ENCODE measurements at regions not wholly inside any gene's neighbourhood (a gene's known extent, or its start where the extent isn't known, plus 50 kb on each side); places are given as distances from the start of the nearest gene placed in this dataset.
"Not testable (repeated sequence)": the region's sequence is repeated elsewhere in the genome, so short reads cannot be mapped to it uniquely, and the experiment has no call there.

DNA sequence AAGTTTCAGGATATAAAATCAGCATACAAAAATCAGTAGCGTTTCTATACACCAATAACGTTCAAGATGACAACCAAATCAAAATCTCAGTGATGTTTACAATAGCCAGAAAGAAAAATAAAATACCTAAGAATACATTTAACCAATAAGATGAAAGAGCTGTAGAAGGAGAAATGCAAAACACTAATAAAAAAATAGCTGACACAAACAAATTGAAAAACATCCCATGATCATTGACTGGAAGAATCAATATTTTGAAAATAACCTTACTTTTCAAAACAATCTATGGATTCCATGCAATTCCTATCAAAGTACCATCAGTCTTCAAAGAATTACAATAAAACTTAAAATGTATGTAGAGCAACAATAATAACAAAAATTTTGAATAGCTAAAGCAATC, 1096.3 kb downstream of the FAT4 start:
- no peak for DNase-seq (ENCODE audit: insufficient read length, low spot score)
- TF ChIP-seq POLR2A (IDR thresholded peaks at IDR 0.05; ENCODE audit: low read depth, low read length) (no peak), POLR2AphosphoS5 (IDR thresholded peaks at IDR 0.05; ENCODE audit: low read depth, low read length) (no peak), POU2F2 (IDR thresholded peaks at IDR 0.05; ENCODE audit: low read depth, low read length) (no peak), PAX5 (IDR thresholded peaks at IDR 0.05; ENCODE audit: insufficient read depth, low read length, severe bottlenecking) (no peak), TAF1 (IDR thresholded peaks at IDR 0.05; ENCODE audit: low read depth, low read length) (no peak), SPI1 (IDR thresholded peaks at IDR 0.05; ENCODE audit: low read depth, low read length) (no peak)
- FAIRE-seq, result no peak

DNA sequence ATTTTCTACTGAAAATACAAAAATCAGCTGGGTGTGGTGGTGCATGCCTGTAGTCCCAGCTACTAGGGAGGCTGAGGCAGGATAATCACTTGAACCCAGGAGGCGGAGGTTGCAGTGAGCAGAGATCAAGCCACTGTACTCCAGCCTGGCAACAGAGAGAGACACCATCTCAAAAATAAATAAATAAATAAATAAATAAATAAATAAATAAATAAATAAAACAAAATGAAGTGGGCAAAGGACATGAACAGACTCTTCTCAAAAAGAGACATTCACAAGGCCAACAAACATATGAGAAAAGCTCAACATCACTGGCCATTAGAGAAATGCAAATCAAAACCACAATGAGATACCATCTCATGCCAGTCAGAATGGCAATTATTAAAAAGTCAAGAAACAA, 1097.6 kb downstream of the FAT4 start:
- DNase-seq (ENCODE audit: insufficient read length, low spot score); FAIRE-seq: not testable (repeated sequence)

DNA sequence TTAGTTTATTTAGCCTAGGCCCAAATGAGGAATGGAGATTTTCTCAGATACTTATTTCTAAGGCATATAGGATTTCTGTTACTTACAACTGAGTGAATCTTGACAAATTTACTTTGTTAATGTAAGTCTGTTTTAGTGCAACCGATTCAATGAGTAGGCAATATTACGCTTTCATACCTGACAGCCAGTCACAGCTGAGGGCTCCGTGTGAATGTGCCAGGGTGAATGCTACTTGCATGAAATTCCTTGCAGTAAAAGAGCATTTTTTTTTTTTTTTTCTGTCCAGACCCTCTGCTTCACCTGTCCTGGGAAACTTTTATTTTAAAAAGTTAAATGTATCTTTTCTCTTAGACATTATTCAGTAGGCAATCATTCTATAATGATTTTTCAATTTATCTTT, 1100.0 kb downstream of the FAT4 start:
- TF ChIP-seq SPI1 (IDR thresholded peaks at IDR 0.05; ENCODE audit: low read depth, low read length) (no peak), POLR2A (IDR thresholded peaks at IDR 0.05; ENCODE audit: low read depth, low read length) (no peak), TAF1 (IDR thresholded peaks at IDR 0.05; ENCODE audit: low read depth, low read length) (no peak), PAX5 (IDR thresholded peaks at IDR 0.05; ENCODE audit: insufficient read depth, low read length, severe bottlenecking) (no peak), POLR2AphosphoS5 (IDR thresholded peaks at IDR 0.05; ENCODE audit: low read depth, low read length) (no peak), POU2F2 (IDR thresholded peaks at IDR 0.05; ENCODE audit: low read depth, low read length) (no peak)
- no peak for FAIRE-seq
- no peak for DNase-seq (ENCODE audit: insufficient read length, low spot score)

DNA sequence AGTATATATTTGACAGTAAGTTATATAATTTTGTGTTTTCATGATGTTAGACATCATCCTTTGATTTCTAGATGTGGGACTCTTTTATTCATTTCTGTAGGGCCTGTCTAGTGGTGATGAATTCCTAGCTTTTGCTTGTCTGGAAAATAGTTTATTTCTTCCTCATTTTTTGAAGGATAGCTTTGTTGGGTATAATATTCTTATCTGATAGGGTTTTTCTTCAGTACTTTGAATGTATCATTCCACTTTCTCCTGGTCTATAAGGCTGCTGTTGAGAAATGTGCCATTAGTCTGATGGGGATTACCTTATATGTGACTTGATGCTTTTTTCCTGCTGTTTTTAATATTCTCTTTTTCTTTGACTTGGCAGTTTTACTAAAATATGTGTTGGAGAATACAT, 1104.5 kb downstream of the FAT4 start:
- no peak for TF ChIP-seq POU2F2 (IDR thresholded peaks at IDR 0.05; ENCODE audit: low read depth, low read length)
- TF ChIP-seq POLR2A (IDR thresholded peaks at IDR 0.05; ENCODE audit: low read depth, low read length), result no peak
- TF ChIP-seq SPI1 (IDR thresholded peaks at IDR 0.05; ENCODE audit: low read depth, low read length), result no peak
- no peak for TF ChIP-seq POLR2AphosphoS5 (IDR thresholded peaks at IDR 0.05; ENCODE audit: low read depth, low read length)
- no peak for TF ChIP-seq PAX5 (IDR thresholded peaks at IDR 0.05; ENCODE audit: insufficient read depth, low read length, severe bottlenecking)
- TF ChIP-seq TAF1 (IDR thresholded peaks at IDR 0.05; ENCODE audit: low read depth, low read length), result no peak
- FAIRE-seq (no peak), DNase-seq (ENCODE audit: insufficient read length, low spot score) (no peak)

DNA sequence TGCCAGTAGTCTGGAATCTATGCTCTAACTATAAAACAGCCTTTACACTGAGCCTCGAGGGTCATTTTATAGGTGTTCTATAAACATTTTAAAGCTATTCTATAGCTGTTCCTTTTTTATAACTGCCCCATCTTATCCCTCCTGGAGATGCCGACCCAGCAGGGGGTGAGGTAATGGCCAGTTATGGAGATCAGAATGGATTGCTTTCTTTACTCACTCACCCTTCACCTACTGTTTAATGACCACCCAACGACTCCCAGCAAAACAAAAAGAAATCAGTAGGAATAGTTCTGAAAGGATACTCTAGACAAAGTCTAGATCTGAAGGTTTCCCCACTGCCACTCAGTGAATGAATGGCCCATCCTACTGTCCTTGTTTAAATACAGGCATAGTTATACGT, 1113.1 kb downstream of the FAT4 start:
- TF ChIP-seq POLR2A (IDR thresholded peaks at IDR 0.05; ENCODE audit: low read depth, low read length), result no peak
- no peak for TF ChIP-seq POLR2AphosphoS5 (IDR thresholded peaks at IDR 0.05; ENCODE audit: low read depth, low read length)
- TF ChIP-seq PAX5 (IDR thresholded peaks at IDR 0.05; ENCODE audit: insufficient read depth, low read length, severe bottlenecking), result no peak
- no peak for TF ChIP-seq TAF1 (IDR thresholded peaks at IDR 0.05; ENCODE audit: low read depth, low read length)
- no peak for TF ChIP-seq POU2F2 (IDR thresholded peaks at IDR 0.05; ENCODE audit: low read depth, low read length)
- no peak for TF ChIP-seq SPI1 (IDR thresholded peaks at IDR 0.05; ENCODE audit: low read depth, low read length)
- no peak for FAIRE-seq
- DNase-seq (ENCODE audit: insufficient read length, low spot score), result no peak

DNA sequence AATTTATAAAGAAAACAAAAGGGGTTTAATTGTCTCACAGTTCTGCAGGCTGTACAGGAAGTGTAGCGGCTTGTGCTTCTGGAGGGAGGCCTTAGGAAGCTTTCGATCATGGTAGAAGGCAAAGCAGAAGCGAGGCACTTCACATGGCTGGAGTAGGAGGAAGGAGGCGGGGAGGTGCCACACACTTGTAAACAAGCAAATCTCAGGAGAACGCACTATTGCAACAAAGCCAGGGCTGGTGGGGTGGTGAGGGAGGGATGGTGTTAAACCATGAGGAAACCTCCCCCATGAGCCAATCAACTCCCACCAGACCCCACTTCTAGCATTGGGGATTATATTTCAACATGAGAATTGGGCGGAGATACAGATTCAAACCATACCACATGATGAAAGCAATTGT, 1116.3 kb downstream of the FAT4 start:
- TF ChIP-seq POLR2AphosphoS5 (IDR thresholded peaks at IDR 0.05; ENCODE audit: low read depth, low read length) (no peak), TAF1 (IDR thresholded peaks at IDR 0.05; ENCODE audit: low read depth, low read length) (no peak), POLR2A (IDR thresholded peaks at IDR 0.05; ENCODE audit: low read depth, low read length) (no peak), POU2F2 (IDR thresholded peaks at IDR 0.05; ENCODE audit: low read depth, low read length) (no peak), SPI1 (IDR thresholded peaks at IDR 0.05; ENCODE audit: low read depth, low read length) (no peak), PAX5 (IDR thresholded peaks at IDR 0.05; ENCODE audit: insufficient read depth, low read length, severe bottlenecking) (no peak)
- DNase-seq (ENCODE audit: insufficient read length, low spot score) (no peak), FAIRE-seq (no peak)

DNA sequence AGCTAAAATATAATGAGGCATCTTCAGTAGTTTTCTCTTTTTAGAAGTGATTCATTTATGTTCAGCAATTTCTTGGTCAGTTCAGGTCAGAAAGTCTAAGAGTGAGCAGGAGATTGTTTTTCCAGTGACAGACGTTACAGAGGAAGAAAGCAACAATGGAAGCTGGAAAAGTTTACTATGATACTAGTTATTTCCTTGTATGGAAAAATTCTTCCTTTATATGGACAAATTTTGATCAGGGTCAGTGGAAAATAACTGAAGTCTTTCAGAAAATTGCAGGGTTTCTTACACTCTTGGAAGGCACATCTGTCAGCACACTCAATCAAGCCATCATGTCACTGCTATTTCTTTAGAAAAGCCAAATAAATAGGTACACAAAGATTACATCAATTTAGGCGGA, 1120.7 kb downstream of the FAT4 start:
- no peak for TF ChIP-seq SPI1 (IDR thresholded peaks at IDR 0.05; ENCODE audit: low read depth, low read length)
- no peak for TF ChIP-seq POLR2AphosphoS5 (IDR thresholded peaks at IDR 0.05; ENCODE audit: low read depth, low read length)
- TF ChIP-seq POLR2A (IDR thresholded peaks at IDR 0.05; ENCODE audit: low read depth, low read length), result no peak
- TF ChIP-seq PAX5 (IDR thresholded peaks at IDR 0.05; ENCODE audit: insufficient read depth, low read length, severe bottlenecking), result no peak
- no peak for TF ChIP-seq POU2F2 (IDR thresholded peaks at IDR 0.05; ENCODE audit: low read depth, low read length)
- no peak for TF ChIP-seq TAF1 (IDR thresholded peaks at IDR 0.05; ENCODE audit: low read depth, low read length)
- DNase-seq (ENCODE audit: insufficient read length, low spot score) (no peak), FAIRE-seq (no peak)

DNA sequence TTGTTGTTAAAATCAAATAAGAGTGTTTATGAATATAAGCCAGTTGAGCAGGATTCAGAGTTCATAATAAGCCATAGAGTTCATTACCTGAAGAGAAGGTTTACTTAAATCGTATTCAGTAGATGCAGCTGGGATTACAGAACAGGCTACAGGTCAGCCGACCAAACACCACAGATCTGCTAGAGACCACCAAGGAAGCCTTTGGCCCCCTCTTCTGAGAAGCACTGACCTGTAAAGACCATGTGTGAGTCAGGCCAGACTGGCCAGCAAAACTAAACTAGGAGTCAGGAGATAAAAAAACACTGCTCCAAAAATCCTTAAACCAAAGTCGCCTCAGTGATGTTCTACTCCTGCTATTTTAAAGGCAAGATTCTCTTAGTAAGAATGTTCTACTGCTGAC, 1125.5 kb downstream of the FAT4 start:
- TF ChIP-seq PAX5 (IDR thresholded peaks at IDR 0.05; ENCODE audit: insufficient read depth, low read length, severe bottlenecking) (no peak), POLR2AphosphoS5 (IDR thresholded peaks at IDR 0.05; ENCODE audit: low read depth, low read length) (no peak), POU2F2 (IDR thresholded peaks at IDR 0.05; ENCODE audit: low read depth, low read length) (no peak), SPI1 (IDR thresholded peaks at IDR 0.05; ENCODE audit: low read depth, low read length) (no peak)
- DNase-seq (ENCODE audit: insufficient read length, low spot score), result no peak
- FAIRE-seq, result no peak

DNA sequence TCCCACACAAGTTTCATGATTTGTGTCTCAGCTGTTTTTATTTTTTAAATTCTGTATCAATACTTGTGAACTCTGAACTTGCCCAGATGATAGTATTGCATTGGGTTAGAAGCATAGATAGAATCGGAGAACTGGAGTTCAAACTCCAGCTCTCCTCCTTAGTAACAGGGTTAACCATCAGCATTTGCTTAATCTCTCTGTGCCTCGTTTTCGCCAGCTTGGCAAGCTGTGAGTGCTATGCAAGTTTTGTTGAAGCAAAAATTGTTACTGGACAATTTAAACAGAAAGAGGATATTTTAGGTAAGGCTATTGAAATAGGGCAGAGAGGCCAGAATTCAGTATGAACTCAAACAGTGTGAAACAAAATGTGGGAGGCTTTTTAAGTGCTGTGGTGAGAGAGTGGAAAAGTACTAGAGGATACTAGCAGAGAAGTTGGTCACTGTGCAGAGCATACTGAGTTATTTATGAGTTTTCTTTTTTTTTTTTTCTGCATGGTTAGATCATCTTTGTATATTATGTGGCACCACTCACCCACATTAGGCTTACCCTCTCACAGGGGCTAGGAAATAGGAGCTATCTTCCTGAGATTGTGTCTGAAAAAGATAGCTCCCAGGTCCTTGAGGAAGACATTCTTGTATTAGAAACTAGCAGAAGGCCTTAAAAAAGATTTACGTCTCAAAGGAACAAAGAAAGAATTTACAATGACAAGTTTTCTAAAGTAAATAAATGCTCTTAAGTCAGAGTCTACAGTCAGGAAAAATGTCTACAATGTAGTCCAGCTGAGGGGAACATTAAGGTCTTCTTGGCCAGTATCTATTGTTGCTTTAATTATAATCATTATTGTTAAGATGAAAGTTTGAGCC, 1126.6 kb downstream of the FAT4 start:
- no peak for FAIRE-seq
- TF ChIP-seq POU2F2 (IDR thresholded peaks at IDR 0.05; ENCODE audit: low read depth, low read length) (no peak), POLR2A (IDR thresholded peaks at IDR 0.05; ENCODE audit: low read depth, low read length) (no peak)
- DNase-seq (ENCODE audit: insufficient read length, low spot score), result no peak

DNA sequence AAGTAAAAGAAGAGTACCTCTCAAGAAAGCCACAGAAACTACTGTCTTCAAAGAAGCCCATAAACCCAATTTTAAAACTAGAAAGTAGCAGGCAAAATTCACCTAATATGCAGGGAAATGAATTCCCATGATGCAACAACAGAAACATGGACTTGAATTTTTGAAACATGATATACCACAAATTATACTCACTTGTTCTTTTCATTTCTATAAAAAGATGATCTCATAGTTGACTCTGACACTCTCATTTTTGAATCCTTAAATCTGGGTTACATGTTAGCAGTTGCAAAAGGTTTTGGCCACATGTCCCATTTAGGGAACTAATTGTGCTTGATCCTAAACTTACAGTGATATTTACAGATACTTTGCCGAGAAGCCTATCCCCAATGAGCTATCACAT, 1130.8 kb downstream of the FAT4 start:
- TF ChIP-seq SPI1 (IDR thresholded peaks at IDR 0.05; ENCODE audit: low read depth, low read length), result no peak
- FAIRE-seq (no peak), DNase-seq (ENCODE audit: insufficient read length, low spot score) (no peak)
